Transverse colon (tissue), 4 donors: ENCODE measurements at regions not wholly inside any gene's neighbourhood (a gene's known extent, or its start where the extent isn't known, plus 50 kb on each side); places are given as distances from the start of the nearest gene placed in this dataset.

ENCODE experiments used
- DNase-seq: peaks from one replicate; pipeline ENCODE4 v3.0.0-alpha.2; 2019
- H3K27ac ChIP-seq, 4 donors: fragments of 200-600 bp; sonication (generic); 2 replicates each; pipeline ENCODE4 v1.5.1; 2016 to 2018; ENCODE audit warnings: inconsistent platforms in 4 of 4
- H3K27me3 ChIP-seq: fragments of 200-600 bp; sonication (generic); 2 replicates; pipeline ENCODE4 v1.5.1; 2017; ENCODE audit warnings: inconsistent platforms
- H3K36me3 ChIP-seq, 4 donors: fragments of 200-600 bp; sonication (generic); 2 replicates each; pipeline ENCODE4 v1.5.1; 2017 to 2019; ENCODE audit warnings: inconsistent platforms in 4 of 4
- H3K4me1 ChIP-seq, 4 donors: fragments of 200-600 bp; sonication (generic); 2 replicates each; pipeline ENCODE4 v1.5.1; 2017 to 2020; ENCODE audit warnings: inconsistent platforms in 4 of 4
- H3K4me3 ChIP-seq, 4 donors: fragments of 200-600 bp; sonication (generic); 1 replicate in 1 of 4; 2 replicates in 3 of 4; pipeline versions ENCODE4 v1.5.1 to v1.6.1; 2017 to 2019; ENCODE audit warnings: inconsistent platforms in 4 of 4
- H3K9me3 ChIP-seq, 2 donors: fragments of 200-600 bp; sonication (generic); 2 replicates each; pipeline ENCODE4 v1.5.1; 2017 to 2019; ENCODE audit warnings: inconsistent platforms in 2 of 2
- CTCF ChIP-seq, 5 experiments: fragments of 200-600 bp in 3 of 5; fragments of 450-650 bp in 2 of 5; sonication (generic) in 3 of 5; IDR thresholded peaks; 1 replicate in 2 of 5; 2 replicates in 3 of 5; pipeline ENCODE4 v1.5.1; 2016 to 2017; ENCODE audit warnings: antibody characterized with exemption in 5 of 5, inconsistent platforms in 3 of 5, mild to moderate bottlenecking in 2 of 5, moderate library complexity in 1 of 5
- EP300 ChIP-seq: sonication (generic); formaldehyde crosslinking; IDR thresholded peaks from one replicate; pipeline ENCODE4 v1.6.1; 2017; ENCODE audit warnings: antibody characterized with exemption, low read depth
- POLR2A ChIP-seq: fragments of 450-650 bp; IDR thresholded peaks from one replicate; pipeline ENCODE4 v1.6.1; 2016; ENCODE audit warnings: antibody characterized with exemption, mild to moderate bottlenecking, moderate library complexity
- POLR2AphosphoS5 ChIP-seq, 3 donors: sonication (generic); formaldehyde crosslinking; IDR thresholded peaks; one replicate each; pipeline ENCODE4 v1.6.1; 2016; ENCODE audit warnings: antibody characterized with exemption in 3 of 3
- WGBS, 2 donors: methylation state at CpG; one replicate each; pipeline ENCODE4 v1.1.5; 2018; ENCODE audit warnings: low coverage in 1 of 2; 5-methylcytosine and 5-hydroxymethylcytosine counted together
- in situ Hi-C, 4 donors: fragments of 200-750 bp; cut with MboI; loops; one replicate each; pipeline versions ENCODE4 v1.15.0 to v1.15.1; 2017; ENCODE audit warnings: low sequenced_read_pairs in 3 of 4, low pct_ligation_motif_present in 1 of 4, low pct_unique_long_range_greater_than_20kb in 1 of 4
- intact Hi-C: fragments of 100-400 bp; cut with DNase I; formaldehyde crosslinking; loops from one replicate; pipeline ENCODE4 v1.15.1; 2023; ENCODE audit warnings: low total_unique reads

- H3K36me3 ChIP-seq, result no peaks in the 10 kb centered on the region
- no peak for TF ChIP-seq POLR2AphosphoS5 (IDR thresholded peaks at IDR 0.05)
- no peak for TF ChIP-seq EP300
- TF ChIP-seq POLR2A, result no peak
- TF ChIP-seq CTCF (IDR thresholded peaks at IDR 0.05), result no peak
- intact Hi-C loops, result no loop called here
- no peak overlapping the region for H3K27ac ChIP-seq
- no peaks in the 10 kb centered on the region for H3K4me1 ChIP-seq
- 80 to 82% methylated on average over 1 of the region's 1 CpG for WGBS, 2 donors
- DNase-seq, result no peak
- in situ Hi-C loops, result no loop called here
- H3K9me3 ChIP-seq, result no peaks in the 10 kb centered on the region
- no peak overlapping the region for H3K4me3 ChIP-seq
- H3K27me3 ChIP-seq, result no peaks in the 10 kb centered on the region
These were observed 321.3 kb upstream of the GOLIM4 start for GRCh38 chr3:168417016-168417415.

GRCh38 chr3:168416446-168416845 lies 320.7 kb upstream of the GOLIM4 start:
- Histone ChIP-seq H3K4me1 (no peaks in the 10 kb centered on the region), H3K9me3 (no peaks in the 10 kb centered on the region), H3K4me3 (no peak overlapping the region), H3K27ac (no peak overlapping the region), H3K36me3 (no peaks in the 10 kb centered on the region), H3K27me3 (no peaks in the 10 kb centered on the region)
- in situ Hi-C loops, result no loop called here
- WGBS, 2 donors, result 85 to 89% methylated on average over 6 of the region's 6 CpGs
- TF ChIP-seq POLR2A (no peak), POLR2AphosphoS5 (IDR thresholded peaks at IDR 0.05) (no peak), EP300 (no peak), CTCF (IDR thresholded peaks at IDR 0.05) (no peak)
- no peak for DNase-seq
- intact Hi-C loops, result no loop called here

- in situ Hi-C loops (no loop called here), intact Hi-C loops (no loop called here)
- H3K27me3 ChIP-seq, result no peaks in the 10 kb centered on the region
- no peak overlapping the region for H3K27ac ChIP-seq
- WGBS, 2 donors, result 85 to 100% methylated on average over 1 of the region's 1 CpG
- H3K36me3 ChIP-seq, result no peaks in the 10 kb centered on the region
- no peak for DNase-seq
- no peak for TF ChIP-seq CTCF (IDR thresholded peaks at IDR 0.05)
- no peak for TF ChIP-seq POLR2A
- TF ChIP-seq POLR2AphosphoS5 (IDR thresholded peaks at IDR 0.05), result no peak
- TF ChIP-seq EP300, result no peak
- H3K4me3 ChIP-seq, result no peak overlapping the region
- H3K4me1 ChIP-seq, result no peaks in the 10 kb centered on the region
- H3K9me3 ChIP-seq, result no peaks in the 10 kb centered on the region
These were observed 318.4 kb upstream of the GOLIM4 start for GRCh38 chr3:168414149-168414548.

- no peak overlapping the region for H3K27ac ChIP-seq
- intact Hi-C loops (no loop called here), in situ Hi-C loops (no loop called here)
- no peak for DNase-seq
- H3K4me1 ChIP-seq, result no peaks in the 10 kb centered on the region
- H3K9me3 ChIP-seq, result no peaks in the 10 kb centered on the region
- no peaks in the 10 kb centered on the region for H3K27me3 ChIP-seq
- H3K36me3 ChIP-seq, result no peaks in the 10 kb centered on the region
- no peak overlapping the region for H3K4me3 ChIP-seq
- no peak for TF ChIP-seq POLR2A
- TF ChIP-seq EP300, result no peak
- TF ChIP-seq CTCF (IDR thresholded peaks at IDR 0.05), result no peak
- TF ChIP-seq POLR2AphosphoS5 (IDR thresholded peaks at IDR 0.05), result no peak
These were observed 311.7 kb upstream of the GOLIM4 start for GRCh38 chr3:168407381-168407780.
